Bronchial epithelial cell (primary cell): ENCODE measurements at regions not wholly inside any gene's neighbourhood (a gene's known extent, or its start where the extent isn't known, plus 50 kb on each side); places are given as distances from the start of the nearest gene placed in this dataset.

Source experiments
- DNase-seq: peaks from one replicate; pipeline ENCODE4 v3.0.0-alpha.2; 2010; ENCODE audit warnings: low read depth
- FAIRE-seq: peaks from 2 replicates; lab custom pipeline; 2011; peaks lifted over from hg19 to GRCh38; lab: Jason Lieb, UNC
- H3K27me3 ChIP-seq: 2 replicates; pipeline ENCODE4 v1.5.1; 2011; ENCODE audit warnings: low read length; ENCODE audit not compliant: control insufficient read depth, insufficient read depth
- H3K36me3 ChIP-seq: 2 replicates; pipeline ENCODE4 v1.5.1; 2011; ENCODE audit warnings: low read length; ENCODE audit not compliant: control insufficient read depth, insufficient read depth
- H3K4me3 ChIP-seq: 2 replicates; pipeline ENCODE4 v1.5.1; 2011; ENCODE audit warnings: mild to moderate bottlenecking, low read depth, low read length, control low read depth
- CTCF ChIP-seq: IDR thresholded peaks from 2 replicates; pipeline ENCODE4 v1.5.1; 2011; ENCODE audit warnings: mild to moderate bottlenecking, moderate library complexity, low read length, control low read depth, inconsistent platforms; ENCODE audit not compliant: insufficient read depth, severe bottlenecking

GRCh38 chr2:14125624-14126293 is 506.8 kb upstream of the LRATD1 start:
- no peak for FAIRE-seq
- H3K4me3 ChIP-seq: no peak overlapping the region
- TF ChIP-seq CTCF: no peak
- no peaks in the 10 kb centered on the region for H3K27me3 ChIP-seq
- no peaks in the 10 kb centered on the region for H3K36me3 ChIP-seq
- no peak for DNase-seq

- DNase-seq: no peak
- no peak for TF ChIP-seq CTCF
- no peak overlapping the region for H3K4me3 ChIP-seq
- no peak for FAIRE-seq
- no peaks in the 10 kb centered on the region for H3K27me3 ChIP-seq
- H3K36me3 ChIP-seq: no peaks in the 10 kb centered on the region
Measured at GRCh38 chr2:14126846-14127245, 505.7 kb upstream of the LRATD1 start.

GRCh38 chr2:14127765-14128164 is 504.8 kb upstream of the LRATD1 start:
- no peak for TF ChIP-seq CTCF
- no peaks in the 10 kb centered on the region for H3K27me3 ChIP-seq
- FAIRE-seq (no peak), DNase-seq (no peak)
- H3K36me3 ChIP-seq: no peaks in the 10 kb centered on the region
- no peak overlapping the region for H3K4me3 ChIP-seq

GRCh38 chr2:14132386-14132785 is 500.1 kb upstream of the LRATD1 start:
- no peaks in the 10 kb centered on the region for H3K27me3 ChIP-seq
- H3K4me3 ChIP-seq: no peak overlapping the region
- DNase-seq: no peak
- no peak for FAIRE-seq
- no peaks in the 10 kb centered on the region for H3K36me3 ChIP-seq
- no peak for TF ChIP-seq CTCF

GRCh38 chr2:14134771-14135170 is 497.7 kb upstream of the LRATD1 start:
- Histone ChIP-seq H3K36me3 (no peaks in the 10 kb centered on the region), H3K27me3 (no peaks in the 10 kb centered on the region), H3K4me3 (no peak overlapping the region)
- FAIRE-seq (peak; percentile 85), DNase-seq (no peak)
- TF ChIP-seq CTCF: no peak

- TF ChIP-seq CTCF: no peak
- DNase-seq: no peak
- Histone ChIP-seq H3K27me3 (no peaks in the 10 kb centered on the region), H3K36me3 (no peaks in the 10 kb centered on the region), H3K4me3 (no peak overlapping the region)
- no peak for FAIRE-seq
Measured at GRCh38 chr2:14136030-14136429, 496.5 kb upstream of the LRATD1 start.
